Bronchial epithelial cell (primary cell): ENCODE measurements at regions not wholly inside any gene's neighbourhood (a gene's known extent, or its start where the extent isn't known, plus 50 kb on each side); places are given as distances from the start of the nearest gene placed in this dataset.

Source experiments
- DNase-seq: peaks from one replicate; pipeline ENCODE4 v3.0.0-alpha.2; 2010; ENCODE audit warnings: low read depth
- FAIRE-seq: peaks from 2 replicates; lab custom pipeline; 2011; peaks lifted over from hg19 to GRCh38; lab: Jason Lieb, UNC
- H3K27me3 ChIP-seq: 2 replicates; pipeline ENCODE4 v1.5.1; 2011; ENCODE audit warnings: low read length; ENCODE audit not compliant: control insufficient read depth, insufficient read depth
- H3K36me3 ChIP-seq: 2 replicates; pipeline ENCODE4 v1.5.1; 2011; ENCODE audit warnings: low read length; ENCODE audit not compliant: control insufficient read depth, insufficient read depth
- H3K4me3 ChIP-seq: 2 replicates; pipeline ENCODE4 v1.5.1; 2011; ENCODE audit warnings: mild to moderate bottlenecking, low read depth, low read length, control low read depth
- TF ChIP-seq, protein P1 (sequence below): IDR thresholded peaks from 2 replicates; pipeline ENCODE4 v1.5.1; 2011; ENCODE audit warnings: mild to moderate bottlenecking, moderate library complexity, low read length, control low read depth, inconsistent platforms; ENCODE audit not compliant: insufficient read depth, severe bottlenecking

DNA sequence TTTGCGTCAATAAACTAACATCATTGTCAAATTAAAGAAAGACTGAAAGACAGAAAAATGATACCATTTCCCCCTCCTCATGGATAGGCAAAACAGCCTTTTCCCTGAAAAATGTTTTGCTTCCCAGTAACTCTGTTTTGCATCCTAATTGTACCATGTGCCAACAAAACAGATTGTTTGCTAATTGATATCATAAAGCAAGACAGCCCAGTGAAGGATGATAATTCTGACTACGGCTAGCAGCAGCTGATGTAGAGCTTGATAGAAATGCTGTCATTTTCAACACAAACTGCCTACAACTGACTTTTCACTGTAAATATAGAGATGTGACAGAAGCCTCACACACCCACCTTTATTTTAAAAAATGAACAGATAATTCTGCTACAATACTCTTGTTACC, 1061.6 kb downstream of the HACE1 start:
- Histone ChIP-seq H3K4me3 (no peak overlapping the region), H3K27me3 (no peaks in the 10 kb centered on the region), H3K36me3 (no peaks in the 10 kb centered on the region)
- TF ChIP-seq, protein P1, sequence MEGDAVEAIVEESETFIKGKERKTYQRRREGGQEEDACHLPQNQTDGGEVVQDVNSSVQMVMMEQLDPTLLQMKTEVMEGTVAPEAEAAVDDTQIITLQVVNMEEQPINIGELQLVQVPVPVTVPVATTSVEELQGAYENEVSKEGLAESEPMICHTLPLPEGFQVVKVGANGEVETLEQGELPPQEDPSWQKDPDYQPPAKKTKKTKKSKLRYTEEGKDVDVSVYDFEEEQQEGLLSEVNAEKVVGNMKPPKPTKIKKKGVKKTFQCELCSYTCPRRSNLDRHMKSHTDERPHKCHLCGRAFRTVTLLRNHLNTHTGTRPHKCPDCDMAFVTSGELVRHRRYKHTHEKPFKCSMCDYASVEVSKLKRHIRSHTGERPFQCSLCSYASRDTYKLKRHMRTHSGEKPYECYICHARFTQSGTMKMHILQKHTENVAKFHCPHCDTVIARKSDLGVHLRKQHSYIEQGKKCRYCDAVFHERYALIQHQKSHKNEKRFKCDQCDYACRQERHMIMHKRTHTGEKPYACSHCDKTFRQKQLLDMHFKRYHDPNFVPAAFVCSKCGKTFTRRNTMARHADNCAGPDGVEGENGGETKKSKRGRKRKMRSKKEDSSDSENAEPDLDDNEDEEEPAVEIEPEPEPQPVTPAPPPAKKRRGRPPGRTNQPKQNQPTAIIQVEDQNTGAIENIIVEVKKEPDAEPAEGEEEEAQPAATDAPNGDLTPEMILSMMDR: no peak
- no peak for DNase-seq
- FAIRE-seq: no peak

DNA sequence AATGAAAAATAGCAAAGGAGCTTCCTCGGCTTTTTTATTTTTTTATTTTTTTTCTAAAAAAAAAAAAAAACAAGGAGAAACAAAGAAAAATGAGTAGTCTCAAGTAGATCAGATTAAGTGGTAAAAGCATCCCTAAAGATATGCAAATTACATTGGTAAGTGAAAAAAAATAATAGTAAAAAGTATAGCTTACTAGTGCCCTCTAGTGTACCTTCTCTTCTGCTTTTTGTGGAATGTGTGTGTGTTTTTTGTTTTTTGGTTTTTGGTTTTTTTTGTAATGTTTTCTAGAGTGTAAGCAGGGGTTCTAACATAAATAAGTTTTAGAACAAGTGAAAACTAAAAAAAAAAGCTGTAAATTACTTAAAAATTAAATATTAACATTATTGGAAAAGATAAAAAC, 1062.0 kb downstream of the HACE1 start:
- Histone ChIP-seq H3K4me3 (no peak overlapping the region), H3K27me3 (no peaks in the 10 kb centered on the region), H3K36me3 (no peaks in the 10 kb centered on the region)
- DNase-seq: peak; percentile 4
- FAIRE-seq: no peak
- TF ChIP-seq, protein P1: peak; percentile 8

DNA sequence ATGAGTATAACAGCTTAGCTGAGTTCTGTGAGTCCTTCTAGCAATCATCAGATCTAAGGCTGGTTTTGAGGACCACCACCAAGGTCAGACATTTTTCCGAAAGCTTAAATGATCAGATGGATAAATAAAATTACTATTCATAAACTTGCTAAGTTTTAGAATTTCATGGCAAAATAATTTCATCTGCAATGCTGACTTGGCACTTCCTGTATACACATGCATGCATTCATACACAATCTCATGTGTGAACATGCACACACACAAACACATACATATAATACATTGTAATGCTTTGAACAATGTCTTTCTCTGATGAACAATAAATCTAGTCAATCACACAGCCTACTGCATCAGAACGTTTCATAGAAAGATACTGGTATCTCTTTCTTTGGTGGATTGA, 1068.3 kb downstream of the HACE1 start:
- TF ChIP-seq, protein P1: no peak
- no peaks in the 10 kb centered on the region for H3K27me3 ChIP-seq
- H3K4me3 ChIP-seq: no peak overlapping the region
- H3K36me3 ChIP-seq: no peaks in the 10 kb centered on the region
- no peak for FAIRE-seq
- no peak for DNase-seq

DNA sequence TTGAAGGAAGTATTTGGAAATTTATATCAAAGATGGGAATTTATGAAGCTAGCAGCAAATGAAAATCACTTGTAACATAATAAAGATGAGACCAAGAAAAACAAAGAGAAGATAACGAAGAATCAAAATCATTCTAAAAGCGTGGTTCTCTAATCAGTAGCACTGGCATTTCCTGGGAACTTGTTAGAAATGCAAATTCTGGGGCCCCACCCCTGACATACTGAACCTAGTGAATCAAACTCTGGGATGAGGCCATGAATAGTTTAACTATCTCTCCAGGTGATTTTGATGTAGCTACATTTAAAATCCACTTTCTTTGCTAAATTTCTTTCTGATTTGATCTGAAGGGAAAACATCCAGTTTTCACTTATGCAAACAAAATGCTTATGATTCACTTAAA, 1075.6 kb downstream of the HACE1 start:
- FAIRE-seq: no peak
- TF ChIP-seq, protein P1: no peak
- DNase-seq: no peak

DNA sequence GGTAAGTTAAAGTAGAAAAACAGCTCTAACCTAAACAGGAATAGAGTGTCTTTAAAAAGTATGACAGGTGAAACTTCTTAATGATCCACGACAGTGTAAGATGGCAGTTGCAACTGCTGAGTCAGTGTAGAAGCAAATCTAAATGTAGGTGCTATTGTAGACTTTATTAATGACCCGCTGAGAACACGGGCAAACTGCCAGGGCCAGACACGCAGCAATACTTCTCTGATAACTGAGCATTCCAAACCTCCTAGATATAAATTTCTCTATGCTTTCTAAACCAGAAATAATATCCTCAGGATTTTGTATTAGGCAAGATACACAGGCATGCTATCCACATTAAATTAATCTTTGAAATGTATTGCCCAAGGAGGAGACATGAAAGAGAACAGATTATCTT, 1076.4 kb downstream of the HACE1 start:
- Histone ChIP-seq H3K36me3 (no peaks in the 10 kb centered on the region), H3K27me3 (no peaks in the 10 kb centered on the region), H3K4me3 (no peak overlapping the region)
- DNase-seq: no peak
- FAIRE-seq: no peak
- TF ChIP-seq, protein P1: no peak

More for the DNA sequence above, 1075.6 kb downstream of the HACE1 start:
- H3K27me3 ChIP-seq: no peaks in the 10 kb centered on the region
- H3K4me3 ChIP-seq: no peak overlapping the region
- H3K36me3 ChIP-seq: no peaks in the 10 kb centered on the region

DNA sequence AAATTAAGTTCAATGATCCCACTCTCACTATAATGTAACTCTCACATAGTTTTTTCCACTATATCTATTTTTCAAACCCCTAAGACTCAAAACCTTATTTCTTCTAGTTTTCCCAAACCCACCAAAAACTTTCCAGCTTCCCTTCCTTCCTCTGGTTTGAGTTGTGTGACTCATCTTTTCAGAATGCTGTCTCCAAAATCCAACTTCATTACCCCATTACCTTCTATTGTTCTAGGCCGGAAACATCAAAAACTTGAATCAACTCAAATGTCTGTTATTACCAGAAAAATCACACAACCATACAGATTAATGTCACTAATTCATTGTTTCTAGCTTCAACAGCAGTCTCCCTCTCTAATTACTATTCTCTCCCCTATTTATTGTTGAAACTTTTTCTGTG, 1090.3 kb downstream of the HACE1 start:
- H3K36me3 ChIP-seq: no peaks in the 10 kb centered on the region
- TF ChIP-seq, protein P1: no peak
- DNase-seq (no peak), FAIRE-seq (no peak)
- no peak overlapping the region for H3K4me3 ChIP-seq
- H3K27me3 ChIP-seq: no peaks in the 10 kb centered on the region
